ENCODE measurements at regions not wholly inside any gene's neighbourhood (a gene's known extent, or its start where the extent isn't known, plus 50 kb on each side); places are given as distances from the start of the nearest gene placed in this dataset.
"Not testable (repeated sequence)": the region's sequence is repeated elsewhere in the genome, so short reads cannot be mapped to it uniquely, and the experiment has no call there.

GRCh38 chr4:188439641-188440311, 300.5 kb downstream of the TRIML1 start:
- TF ChIP-seq POLR2A (IDR thresholded peaks at IDR 0.05) (no peak), POLR2AphosphoS5 (IDR thresholded peaks at IDR 0.05; ENCODE audit: insufficient read depth in 1 of 2, low read depth in 1 of 2) (no peak)
- TF ChIP-seq, protein P1, sequence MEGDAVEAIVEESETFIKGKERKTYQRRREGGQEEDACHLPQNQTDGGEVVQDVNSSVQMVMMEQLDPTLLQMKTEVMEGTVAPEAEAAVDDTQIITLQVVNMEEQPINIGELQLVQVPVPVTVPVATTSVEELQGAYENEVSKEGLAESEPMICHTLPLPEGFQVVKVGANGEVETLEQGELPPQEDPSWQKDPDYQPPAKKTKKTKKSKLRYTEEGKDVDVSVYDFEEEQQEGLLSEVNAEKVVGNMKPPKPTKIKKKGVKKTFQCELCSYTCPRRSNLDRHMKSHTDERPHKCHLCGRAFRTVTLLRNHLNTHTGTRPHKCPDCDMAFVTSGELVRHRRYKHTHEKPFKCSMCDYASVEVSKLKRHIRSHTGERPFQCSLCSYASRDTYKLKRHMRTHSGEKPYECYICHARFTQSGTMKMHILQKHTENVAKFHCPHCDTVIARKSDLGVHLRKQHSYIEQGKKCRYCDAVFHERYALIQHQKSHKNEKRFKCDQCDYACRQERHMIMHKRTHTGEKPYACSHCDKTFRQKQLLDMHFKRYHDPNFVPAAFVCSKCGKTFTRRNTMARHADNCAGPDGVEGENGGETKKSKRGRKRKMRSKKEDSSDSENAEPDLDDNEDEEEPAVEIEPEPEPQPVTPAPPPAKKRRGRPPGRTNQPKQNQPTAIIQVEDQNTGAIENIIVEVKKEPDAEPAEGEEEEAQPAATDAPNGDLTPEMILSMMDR (IDR thresholded peaks at IDR 0.05): no peak
- intact Hi-C loops (cut with DNase I): no loop called here
- DNase-seq (ENCODE audit: extremely low spot score in 2 of 2): no peak
- H3K4me1 ChIP-seq: no peaks in the 10 kb centered on the region
- no peak overlapping the region for H3K27ac ChIP-seq
- no peaks in the 10 kb centered on the region for H3K27me3 ChIP-seq
- no peak overlapping the region for H3K4me3 ChIP-seq
- H3K9me3 ChIP-seq: no peaks in the 10 kb centered on the region
- no peaks in the 10 kb centered on the region for H3K36me3 ChIP-seq

GRCh38 chr4:188444500-188444899, 305.3 kb downstream of the TRIML1 start:
- Histone ChIP-seq H3K4me3 (no peak overlapping the region), H3K4me1 (no peaks in the 10 kb centered on the region), H3K27ac (no peak overlapping the region), H3K36me3 (no peaks in the 10 kb centered on the region), H3K27me3 (no peaks in the 10 kb centered on the region), H3K9me3 (no peaks in the 10 kb centered on the region)
- intact Hi-C loops (cut with DNase I): no loop called here
- TF ChIP-seq POLR2AphosphoS5 (IDR thresholded peaks at IDR 0.05; ENCODE audit: insufficient read depth in 1 of 2, low read depth in 1 of 2) (no peak), POLR2A (IDR thresholded peaks at IDR 0.05) (no peak)
- TF ChIP-seq, protein P1 (IDR thresholded peaks at IDR 0.05): no peak
- no peak for DNase-seq (ENCODE audit: extremely low spot score in 2 of 2)

DNA sequence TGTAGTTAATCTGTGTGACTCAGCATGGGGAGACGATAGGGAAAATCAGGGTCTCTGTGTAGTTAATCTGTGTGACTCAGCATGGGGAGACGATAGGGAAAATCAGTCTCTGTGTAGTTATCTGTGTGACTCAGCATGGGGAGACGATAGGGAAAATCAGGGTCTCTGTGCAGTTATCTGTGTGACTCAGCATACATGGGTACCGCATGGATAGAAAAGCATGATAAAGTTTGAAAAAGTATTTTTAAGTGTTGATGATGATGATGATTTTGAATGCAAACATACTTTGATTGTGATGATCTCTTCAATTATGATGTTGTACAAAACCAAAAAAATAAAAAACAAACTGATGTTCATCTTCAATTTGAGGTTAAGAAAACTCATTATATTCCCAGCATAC, 309.8 kb downstream of the TRIML1 start:
- H3K27me3 ChIP-seq: not testable (repeated sequence)

DNA sequence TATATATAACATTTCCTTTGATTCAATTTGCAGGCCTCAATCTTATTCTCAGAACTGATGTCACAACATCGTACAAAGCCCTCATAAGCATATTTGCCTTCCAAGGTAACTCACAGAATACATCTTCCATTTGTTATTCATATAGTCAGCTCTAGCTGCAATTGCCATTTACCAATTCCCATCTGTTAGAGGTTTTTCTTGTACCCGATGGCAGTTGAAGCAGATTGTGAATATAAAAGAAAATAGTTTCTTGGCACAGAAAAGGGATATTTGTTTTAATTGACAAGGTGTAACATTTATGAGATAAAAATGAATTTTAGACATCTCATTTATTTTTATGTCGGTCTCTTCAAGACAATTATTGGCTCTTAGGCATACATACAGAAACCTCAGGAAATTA, 311.3 kb downstream of the TRIML1 start:
- Histone ChIP-seq H3K36me3 (no peaks in the 10 kb centered on the region), H3K27ac (no peak overlapping the region), H3K4me3 (no peak overlapping the region), H3K9me3 (no peaks in the 10 kb centered on the region), H3K4me1 (no peaks in the 10 kb centered on the region), H3K27me3 (no peaks in the 10 kb centered on the region)
- TF ChIP-seq POLR2AphosphoS5 (IDR thresholded peaks at IDR 0.05; ENCODE audit: insufficient read depth in 1 of 2, low read depth in 1 of 2) (no peak), POLR2A (IDR thresholded peaks at IDR 0.05) (no peak)
- TF ChIP-seq, protein P1 (IDR thresholded peaks at IDR 0.05): no peak
- intact Hi-C loops (cut with DNase I): no loop called here
- DNase-seq (ENCODE audit: extremely low spot score in 2 of 2): no peak

More for the DNA sequence above, 309.8 kb downstream of the TRIML1 start:
- H3K9me3 ChIP-seq; DNase-seq (ENCODE audit: extremely low spot score in 2 of 2); H3K36me3 ChIP-seq; H3K4me3 ChIP-seq; intact Hi-C loops (cut with DNase I); H3K4me1 ChIP-seq; H3K27ac ChIP-seq: not testable (repeated sequence)

DNA sequence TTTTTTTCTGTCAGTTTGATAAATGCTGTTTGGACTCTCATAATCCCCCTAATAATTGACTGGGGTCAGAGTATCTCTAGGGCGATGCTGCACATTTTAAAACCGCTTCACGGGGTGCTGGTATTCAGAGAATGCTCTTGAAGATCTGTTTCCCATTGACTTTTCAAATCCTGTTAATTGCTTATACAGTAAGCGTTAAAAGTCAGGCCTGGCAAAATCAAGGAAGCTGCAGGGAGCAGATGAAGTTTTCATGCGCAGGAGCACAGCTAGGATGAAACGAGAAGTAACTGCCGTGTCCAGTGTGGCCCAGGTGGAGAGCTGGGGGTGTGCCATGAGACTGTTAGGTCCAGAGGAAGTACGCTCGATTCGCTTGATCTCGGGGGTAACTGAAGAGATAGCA, 312.9 kb downstream of the TRIML1 start:
- DNase-seq (ENCODE audit: extremely low spot score in 2 of 2): no peak
- Histone ChIP-seq H3K4me1 (no peaks in the 10 kb centered on the region), H3K36me3 (no peaks in the 10 kb centered on the region), H3K27ac (no peak overlapping the region), H3K27me3 (no peaks in the 10 kb centered on the region), H3K4me3 (no peak overlapping the region), H3K9me3 (no peaks in the 10 kb centered on the region)
- intact Hi-C loops (cut with DNase I): no loop called here
- TF ChIP-seq, protein P1 (IDR thresholded peaks at IDR 0.05): no peak
- TF ChIP-seq POLR2AphosphoS5 (IDR thresholded peaks at IDR 0.05; ENCODE audit: insufficient read depth in 1 of 2, low read depth in 1 of 2) (no peak), POLR2A (IDR thresholded peaks at IDR 0.05) (no peak)
